Stimulated activated CD8-positive, alpha-beta memory T cell treated with anti-CD3 and anti-CD28 coated beads, Interleukin-15, amount 100 ng/mL, for 48 hours (primary cell): ENCODE measurements at regions not wholly inside any gene's neighbourhood (a gene's known extent, or its start where the extent isn't known, plus 50 kb on each side); places are given as distances from the start of the nearest gene placed in this dataset.
"Not testable (repeated sequence)": the region's sequence is repeated elsewhere in the genome, so short reads cannot be mapped to it uniquely, and the experiment has no call there.

Experiments
- DNase-seq, 2 donors: peaks; one replicate each; pipeline ENCODE4 v3.0.0-alpha.2; 2020; ENCODE audit warnings: low read depth in 2 of 2

DNA sequence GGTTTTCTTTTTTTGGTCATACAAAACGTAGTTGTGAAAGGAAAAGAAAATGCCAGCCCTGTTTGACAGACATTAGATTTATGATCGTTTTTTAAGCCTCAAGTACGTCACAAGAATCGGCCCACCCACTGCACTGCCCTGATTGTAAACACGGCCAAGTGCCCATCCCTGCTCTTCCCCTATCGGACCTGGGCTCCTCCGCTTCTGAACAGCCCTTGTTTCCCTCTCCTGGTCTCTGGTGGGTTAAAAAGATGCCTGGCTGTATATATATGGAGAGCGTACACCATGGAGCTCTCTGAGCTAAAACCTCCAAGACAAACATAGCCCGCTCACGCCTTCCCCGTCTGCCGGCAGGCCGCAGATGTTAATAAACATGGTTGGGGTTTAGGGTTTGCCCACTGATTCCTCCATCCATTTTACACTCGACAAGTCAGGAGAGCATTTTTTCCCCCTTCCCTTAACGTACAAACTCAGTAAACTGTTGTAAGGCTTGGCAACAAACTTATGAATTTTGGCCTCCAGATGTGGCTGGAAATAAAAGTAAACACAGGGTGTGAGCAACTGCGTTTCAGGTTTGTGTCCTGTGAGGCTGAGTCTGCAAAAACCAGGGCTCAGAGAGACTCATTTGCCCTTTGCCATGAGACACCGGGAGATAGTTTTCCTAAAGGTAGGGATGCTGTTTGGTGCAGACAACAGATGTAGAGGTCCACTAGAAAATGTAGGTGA lies 325.9 kb downstream of the SOX9 start:
- DNase-seq: no peak

DNA sequence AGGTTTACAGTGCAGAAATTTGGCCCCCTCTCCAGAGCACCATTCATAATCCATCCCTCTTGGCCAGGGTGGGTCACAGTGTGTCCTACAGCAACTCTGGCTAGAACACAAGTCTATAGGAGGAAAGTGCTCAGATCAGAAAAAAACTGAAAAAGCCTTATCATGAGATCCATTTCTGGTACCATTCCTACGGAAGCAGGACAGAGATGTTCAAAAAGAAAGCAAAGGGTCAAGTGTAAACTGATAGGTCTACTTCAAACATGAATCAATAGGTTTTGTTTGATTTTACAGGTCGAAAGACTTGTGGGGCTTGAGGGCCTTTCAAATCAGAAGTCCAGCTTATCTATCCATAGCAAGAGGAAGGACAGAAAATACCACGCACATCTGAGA lies 326.4 kb downstream of the SOX9 start:
- no peak for DNase-seq

DNA sequence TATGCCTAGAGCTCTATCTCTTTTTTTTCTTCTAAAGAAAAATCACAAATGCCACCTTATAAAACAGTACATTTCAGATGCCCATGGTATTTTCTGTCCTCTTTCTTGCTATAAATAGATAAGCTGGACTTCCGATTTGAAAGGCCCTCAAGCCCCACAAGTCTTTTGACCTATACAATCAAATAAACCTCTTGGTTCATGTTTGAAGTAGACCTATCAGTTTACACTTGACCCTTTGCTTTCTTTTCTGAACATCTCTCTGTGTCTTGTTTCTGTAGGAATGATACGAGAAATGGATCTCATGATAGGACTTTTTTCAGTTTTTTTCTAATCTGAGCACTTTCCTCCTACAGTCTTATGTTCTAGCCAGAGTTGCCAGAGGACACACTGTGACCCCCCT lies 327.2 kb downstream of the SOX9 start:
- no peak for DNase-seq

DNA sequence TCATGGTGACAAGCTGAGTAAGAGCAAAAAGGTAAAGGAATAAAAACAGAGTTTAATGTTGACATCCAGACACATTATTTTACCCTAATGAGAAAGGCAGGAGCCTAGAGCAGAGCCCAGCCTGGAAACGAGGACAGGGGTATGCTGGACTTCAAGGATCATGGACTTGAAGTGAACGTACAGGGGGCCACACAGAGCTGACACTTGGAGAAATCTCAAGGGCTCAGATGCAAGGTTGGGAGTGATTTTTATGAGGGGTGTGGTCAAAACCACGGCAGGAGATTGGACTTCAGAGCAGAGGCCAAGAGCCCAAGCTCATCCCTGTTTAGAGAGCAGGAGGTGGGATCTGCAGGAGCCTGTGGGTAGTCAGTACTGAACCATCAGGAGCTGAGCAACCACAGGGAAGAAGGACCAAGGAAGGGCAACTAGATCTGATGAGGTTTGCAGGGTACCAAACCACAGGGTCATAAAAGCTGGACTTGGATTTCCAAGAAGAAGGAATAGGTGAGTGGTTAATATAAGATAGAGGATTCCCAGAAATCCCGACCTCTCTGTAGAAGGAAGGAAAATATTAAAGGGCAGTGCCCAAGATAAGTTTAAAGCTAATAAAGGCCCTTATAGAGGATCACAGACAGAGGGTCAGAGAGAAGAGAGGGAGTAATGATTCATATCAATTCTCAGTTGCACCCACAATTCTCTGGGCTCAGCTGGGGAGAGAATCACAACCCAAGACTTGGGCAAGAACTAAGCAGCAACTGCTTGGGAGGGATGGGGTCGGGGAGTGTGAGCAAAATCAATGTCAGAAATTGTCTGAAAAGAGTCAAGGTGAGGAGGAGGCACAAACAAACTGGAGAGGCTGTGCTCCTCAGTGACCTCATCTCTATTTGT lies 331.7 kb downstream of the SOX9 start:
- no peak for DNase-seq

DNA sequence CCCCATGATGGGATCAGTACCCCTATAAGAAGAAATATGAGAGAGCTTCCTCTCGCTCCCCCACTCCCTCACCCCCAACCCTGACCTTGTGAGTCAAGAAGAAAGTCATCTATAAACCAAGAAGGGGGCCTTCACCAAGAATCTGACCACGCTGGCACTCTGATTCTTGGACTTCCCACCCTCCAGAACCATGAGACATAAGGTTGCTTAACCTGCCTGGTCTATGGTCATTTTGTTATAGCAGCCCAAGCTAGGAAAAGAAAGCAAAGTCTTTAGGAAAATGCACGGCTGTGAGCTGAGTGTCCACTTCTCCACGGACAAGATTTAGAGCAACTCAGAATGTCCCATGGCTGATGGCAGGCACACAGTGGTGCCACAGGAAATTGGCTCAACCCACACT lies 333.5 kb downstream of the SOX9 start:
- no peak for DNase-seq

DNA sequence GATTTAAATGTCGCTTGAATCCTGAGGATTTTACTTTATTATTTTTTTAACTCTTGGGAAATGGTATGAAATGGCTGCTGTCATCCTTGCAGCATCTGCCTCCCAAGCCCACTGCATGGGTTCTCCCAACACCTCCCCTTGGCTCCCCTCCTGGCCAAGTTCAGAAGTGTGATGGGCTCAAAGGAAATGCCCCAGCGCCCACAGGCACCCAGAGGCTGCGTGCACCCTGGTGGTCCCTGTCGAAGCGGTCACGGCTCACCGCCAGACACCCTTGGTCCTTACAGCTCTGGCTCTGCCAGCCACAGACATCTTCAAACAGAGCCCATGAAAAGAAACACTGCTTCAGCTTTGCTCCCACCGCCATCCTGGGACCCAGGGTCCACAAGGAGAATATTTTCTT lies 334.7 kb downstream of the SOX9 start:
- no peak for DNase-seq

DNA sequence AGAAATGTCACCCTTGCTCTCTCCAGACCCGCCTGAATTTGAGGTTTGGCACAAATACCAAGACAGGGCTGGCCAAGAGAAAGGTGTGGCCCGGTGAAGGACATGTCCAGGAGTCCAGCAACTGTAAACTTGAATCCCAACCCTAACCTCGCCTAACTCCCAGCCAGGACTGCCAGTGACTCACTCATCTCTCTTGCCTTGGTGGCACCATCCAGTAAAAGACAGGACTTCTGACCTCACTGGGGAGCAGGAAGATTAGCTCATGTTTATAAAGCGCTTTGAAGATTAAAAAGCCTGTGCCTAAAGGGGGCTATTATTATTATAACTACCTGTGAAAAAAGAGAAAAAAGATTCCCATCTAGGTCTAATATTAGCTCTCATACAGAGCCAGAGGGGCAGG lies 335.3 kb downstream of the SOX9 start:
- no peak for DNase-seq

DNA sequence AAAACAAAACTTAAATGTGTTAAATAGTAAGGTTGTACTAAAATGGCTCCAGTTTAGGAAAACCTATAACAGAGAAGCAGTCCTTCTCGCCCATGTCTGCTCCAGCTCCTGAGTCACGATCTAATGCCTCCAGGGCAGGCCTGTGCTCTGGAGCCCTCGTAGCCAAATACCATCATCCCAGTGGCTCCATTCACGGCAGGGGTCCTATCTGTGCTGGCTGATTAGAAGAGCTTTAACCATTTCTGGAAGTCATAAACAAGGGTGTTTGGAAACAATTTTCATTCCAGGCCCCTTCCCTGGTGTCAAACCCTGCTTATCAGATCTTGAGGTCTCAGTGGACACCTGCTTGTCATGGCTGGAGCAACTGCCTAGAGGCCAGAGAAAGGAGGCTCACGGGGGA lies 336.9 kb downstream of the SOX9 start:
- DNase-seq: no peak

DNA sequence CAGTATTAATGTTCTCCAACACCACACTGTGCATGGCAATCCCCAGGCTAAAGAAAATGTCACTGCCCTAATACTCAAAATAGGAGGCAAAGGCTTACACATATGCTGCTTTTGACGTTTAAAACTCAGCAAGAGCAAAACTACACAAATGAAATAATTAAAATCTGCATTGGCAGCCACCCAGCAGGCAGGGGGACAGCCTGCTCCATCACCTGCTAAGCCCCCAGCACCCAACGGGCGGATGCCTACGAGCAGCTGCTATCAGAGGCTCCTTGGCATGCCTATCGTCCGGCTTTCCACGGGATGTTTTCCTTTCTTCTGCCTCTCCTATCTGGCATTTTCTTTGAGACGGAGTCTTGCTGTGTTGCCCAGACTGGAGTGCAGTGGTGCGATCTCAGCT lies 337.5 kb downstream of the SOX9 start:
- no peak for DNase-seq

DNA sequence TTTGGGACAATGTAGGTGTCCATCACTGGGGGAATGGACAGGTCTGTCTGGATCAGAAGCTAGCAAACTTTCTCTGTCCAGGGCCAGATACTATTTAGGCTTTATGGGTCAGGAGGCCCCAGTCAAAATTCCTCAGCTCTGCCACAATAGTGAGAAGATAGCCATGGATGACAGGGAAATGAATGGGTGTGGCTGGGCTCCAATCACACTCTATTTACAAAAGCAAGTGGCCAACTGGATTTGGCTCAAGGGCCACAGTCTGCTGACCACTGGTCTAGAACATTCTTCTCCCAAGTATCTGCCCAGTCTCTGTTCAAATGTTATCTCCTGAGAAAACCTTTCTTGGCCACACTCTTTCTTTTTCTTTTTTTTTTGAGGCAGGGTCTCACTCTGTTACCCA lies 339.9 kb downstream of the SOX9 start:
- DNase-seq: no peak

DNA sequence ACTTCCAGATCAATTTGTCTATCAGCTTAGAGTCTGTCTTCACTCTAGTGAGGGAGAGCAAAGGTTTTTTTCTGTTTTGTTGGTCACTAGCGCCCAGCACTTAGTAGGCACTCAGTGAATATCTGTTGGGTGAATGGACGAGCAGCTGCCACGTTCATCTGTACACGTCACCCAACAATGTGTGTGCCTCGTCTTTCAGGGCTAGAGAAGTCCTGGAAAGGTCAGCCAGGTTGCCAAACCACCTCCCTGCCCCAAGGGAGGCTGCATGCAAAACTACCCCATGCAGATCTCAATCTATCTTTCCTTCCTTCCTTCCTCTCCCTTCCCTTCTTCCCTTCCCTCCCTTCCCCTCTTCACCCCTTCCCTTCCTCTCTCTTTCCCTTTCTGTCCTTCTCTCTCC lies 340.9 kb downstream of the SOX9 start:
- no peak for DNase-seq

DNA sequence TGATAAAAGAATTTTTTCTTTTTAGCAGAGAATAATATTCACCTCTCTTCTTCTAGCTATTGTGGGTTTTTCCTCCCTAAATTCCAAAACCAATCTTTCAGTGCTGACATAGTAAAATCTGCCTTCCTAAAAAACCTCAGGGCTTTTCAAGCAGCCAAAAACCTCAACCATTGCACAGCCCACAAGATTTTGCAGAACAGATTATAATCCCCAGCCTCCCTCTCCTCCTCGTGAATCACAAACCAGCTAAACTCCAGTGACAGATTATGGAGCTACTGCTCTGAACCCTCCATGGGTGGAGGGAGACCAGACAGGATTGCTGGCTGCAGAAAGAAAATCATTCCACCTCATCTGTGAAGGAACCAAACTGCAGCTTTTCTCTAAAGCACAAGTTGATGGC lies 341.6 kb downstream of the SOX9 start:
- no peak for DNase-seq

DNA sequence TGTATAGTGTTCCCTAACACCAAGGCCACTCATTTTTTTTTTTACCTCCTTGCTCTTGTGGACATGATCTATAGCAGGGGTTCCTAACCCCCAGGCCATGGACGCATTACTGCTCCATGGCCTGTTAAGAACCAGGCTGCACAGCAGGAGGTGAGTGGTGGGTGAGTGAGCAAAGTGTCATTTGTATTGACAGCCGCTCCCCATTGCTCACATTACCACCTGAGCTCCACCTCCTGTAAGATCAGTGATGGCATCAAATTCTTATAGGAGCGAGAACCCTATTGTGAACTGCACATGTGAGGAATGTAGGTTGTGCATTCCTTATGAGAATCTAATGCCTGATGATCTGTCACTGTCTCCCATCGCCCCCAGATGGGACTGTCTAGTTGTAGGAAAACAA lies 342.0 kb downstream of the SOX9 start:
- no peak for DNase-seq

DNA sequence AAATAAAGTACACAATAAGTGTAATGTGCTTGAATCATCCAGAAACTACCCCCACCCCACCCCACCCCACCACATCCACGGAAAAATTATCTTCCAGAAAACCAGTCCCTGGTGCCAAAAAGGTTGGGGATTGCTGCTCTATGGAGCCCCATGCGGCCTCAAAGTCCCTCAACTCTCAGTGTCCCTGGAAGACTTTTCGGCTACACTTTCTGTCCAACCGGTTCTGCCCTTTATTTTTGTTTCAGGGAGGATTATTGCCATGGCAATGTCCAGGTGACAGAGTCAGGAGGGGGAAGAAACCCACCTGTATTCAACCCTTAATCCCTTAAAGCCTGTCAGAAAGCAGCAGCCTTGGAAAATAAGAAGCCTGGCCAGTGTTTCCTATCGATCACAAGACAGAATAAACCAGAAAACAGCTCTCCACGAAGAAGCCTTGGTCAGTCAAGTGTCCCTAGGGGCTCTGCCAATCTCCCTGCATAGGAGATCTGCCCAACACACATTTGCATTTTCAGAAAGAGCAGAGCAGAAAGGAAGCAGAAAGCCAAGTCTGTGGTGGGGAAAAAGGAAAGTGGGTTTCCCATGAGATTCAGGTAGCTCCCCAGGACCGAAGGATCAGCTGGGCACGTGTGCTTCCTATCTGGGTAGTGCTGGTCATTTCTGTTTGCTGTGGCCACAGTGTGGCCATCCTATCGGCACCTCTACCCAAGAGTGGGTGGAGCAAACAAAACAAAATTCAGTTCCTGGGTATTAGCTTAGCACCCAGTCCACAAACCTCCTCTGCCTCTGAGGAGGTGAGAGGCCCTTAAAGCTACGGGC lies 342.7 kb downstream of the SOX9 start:
- DNase-seq: no peak

DNA sequence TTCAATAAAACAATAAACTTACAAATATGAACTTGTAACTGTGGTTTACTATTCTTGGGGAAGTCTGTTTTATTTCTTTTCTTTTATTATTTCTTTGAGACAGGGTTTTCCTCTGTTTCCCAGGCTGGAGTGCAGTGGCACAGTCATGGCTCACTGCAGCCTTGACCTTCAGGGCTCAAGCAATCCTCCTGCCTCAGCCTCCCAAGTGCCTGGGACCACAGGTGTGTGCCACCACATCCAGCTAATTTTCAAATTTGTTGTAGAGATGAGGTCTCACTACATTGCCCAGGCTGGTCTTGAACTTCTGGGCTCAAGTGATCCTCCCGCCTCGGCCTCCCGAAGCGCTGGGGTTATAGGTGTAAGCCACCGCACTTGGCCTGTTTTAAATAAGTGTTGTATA lies 343.4 kb downstream of the SOX9 start:
- not testable (repeated sequence) for DNase-seq

DNA sequence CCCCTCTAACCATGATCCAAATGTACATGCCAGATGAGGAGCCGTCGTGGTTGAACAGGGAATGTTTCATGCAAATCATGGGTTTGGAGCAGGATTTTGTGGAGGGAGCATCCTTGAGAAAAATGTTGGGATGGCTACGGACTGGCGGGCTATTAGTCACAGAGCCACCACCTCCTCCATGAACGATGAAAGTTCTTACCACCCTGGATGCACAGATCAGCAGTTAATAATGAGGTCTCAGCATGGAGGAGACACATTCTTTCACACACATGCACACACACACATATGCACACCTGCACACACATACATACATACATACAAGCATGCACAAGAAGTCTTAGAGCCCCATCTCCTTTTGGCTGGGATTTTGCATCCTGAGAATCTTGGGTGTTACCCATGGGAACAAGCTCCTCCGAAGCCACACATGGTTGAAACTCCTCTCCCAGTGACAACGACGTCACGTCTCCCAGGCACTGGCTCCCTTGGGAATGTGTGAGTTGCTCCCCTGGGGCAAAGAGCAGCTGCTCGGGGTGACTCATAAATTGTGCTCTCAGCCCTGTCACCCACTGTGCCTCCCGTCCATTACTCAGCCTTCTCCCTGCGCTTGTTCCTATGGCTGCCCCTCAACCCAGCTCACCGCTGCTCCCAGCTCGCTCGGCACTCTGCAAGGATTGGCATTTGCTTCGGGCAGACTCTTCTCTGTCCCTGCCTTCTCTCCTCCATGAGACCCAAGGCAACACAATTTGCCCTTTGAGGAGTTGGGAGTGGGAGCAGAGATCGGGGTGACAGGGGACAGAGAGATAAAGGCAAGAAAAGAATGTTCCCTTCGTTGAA lies 344.6 kb downstream of the SOX9 start:
- DNase-seq: no peak

DNA sequence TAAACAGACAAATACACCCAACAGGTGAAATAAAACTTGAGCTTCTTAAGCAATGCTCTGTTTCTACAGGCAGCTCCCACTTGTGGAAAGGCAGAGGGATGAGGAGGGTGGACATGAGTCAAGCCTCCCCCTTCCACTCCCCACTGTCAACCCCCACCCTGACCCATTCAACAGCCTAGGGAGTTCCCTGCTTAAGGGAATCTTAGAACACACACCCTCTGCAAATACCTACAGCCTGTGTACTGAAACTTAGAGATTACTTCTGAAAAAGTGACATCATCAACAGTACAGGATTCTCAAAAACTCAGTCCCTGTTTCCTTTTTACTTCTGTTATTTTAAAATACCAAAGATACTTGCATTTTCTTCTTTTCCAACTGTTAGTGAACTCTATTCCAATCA lies 345.4 kb downstream of the SOX9 start:
- DNase-seq: no peak

DNA sequence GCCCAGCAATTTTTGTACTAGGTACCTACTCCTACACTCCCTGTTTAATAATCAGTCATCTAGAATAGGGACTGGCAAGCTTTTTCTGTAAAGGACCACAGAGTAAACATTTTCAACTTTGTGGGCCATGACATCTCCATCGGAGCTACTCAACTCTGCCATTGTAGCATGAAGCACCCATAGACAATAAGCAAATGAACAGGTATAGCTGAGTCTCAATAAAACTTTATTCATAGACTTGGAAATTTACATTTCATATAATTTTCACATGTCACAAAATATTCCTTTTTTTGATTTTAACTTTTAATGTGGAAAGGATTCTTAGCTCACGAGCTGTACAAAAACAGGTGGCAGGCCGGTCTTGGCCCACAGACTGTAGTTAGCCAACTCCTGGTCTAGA lies 345.8 kb downstream of the SOX9 start:
- no peak for DNase-seq

DNA sequence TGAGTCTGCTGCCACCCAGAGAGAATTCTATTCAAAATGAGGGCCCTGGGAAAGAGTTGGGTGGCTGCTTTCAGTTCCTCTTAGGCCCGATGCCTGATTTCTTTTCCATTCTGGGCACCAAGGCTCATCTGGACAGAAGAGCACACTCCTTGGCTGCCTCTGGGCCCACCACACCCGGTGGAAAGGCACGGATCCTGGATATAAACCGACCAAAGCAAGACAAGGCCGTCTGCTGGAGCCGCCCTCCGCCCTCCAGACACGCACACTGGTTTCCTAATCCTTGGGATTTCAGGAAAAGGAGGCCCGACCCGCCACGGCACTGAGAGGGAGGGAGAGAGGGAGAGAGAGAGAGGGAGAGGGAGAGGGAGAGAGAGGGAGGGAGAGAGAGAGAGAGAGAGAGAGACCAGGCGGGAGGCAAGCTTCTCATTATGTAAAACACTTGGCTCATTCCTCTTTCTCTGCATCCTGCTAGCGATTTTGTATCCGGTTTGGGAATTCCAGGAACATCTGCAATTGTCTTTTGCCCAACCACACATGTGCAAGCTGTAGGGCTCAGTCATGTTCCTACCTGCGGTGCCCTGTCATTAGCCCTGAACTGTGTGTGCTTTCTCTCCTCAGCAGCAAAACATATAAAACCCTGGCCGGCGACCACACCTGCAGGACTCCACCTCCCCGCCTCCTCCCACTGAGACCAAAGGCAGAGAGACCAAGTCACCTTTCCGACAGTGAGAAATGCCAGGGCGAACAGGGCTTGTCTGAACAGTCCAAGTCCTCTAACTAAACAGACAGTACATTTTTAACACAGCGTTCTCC lies 347.2 kb downstream of the SOX9 start:
- no peak for DNase-seq

DNA sequence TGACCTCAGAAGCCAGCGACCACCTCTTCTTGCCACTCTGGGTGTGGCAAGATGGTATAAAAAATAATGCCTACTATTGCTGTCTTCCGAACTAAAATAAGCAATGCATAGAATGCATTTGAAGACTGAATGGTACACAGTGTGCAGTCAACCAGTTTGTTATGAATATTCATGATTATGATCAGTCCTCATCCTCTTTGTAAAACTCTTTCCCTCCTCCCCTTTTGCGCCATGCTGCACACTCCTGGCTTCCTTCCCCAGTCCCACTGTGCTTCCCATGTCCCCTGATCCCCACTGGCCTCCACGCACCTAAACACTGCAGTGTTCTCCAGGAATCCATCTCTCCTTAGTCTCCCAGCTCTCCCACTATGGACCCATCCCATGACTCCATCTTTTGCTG lies 348.0 kb downstream of the SOX9 start:
- DNase-seq: no peak
